Mesothelial cell of epicardium (in vitro differentiated cells): ENCODE measurements at regions not wholly inside any gene's neighbourhood (a gene's known extent, or its start where the extent isn't known, plus 50 kb on each side); places are given as distances from the start of the nearest gene placed in this dataset.

Experiments used
- DNase-seq, 2 experiments: peaks; one replicate each; pipeline ENCODE4 v3.0.0; 2021; ENCODE audit warnings: low spot score in 2 of 2; ENCODE audit not compliant: unreplicated experiment in 2 of 2
- H3K27ac Mint-ChIP-seq: 2 replicates; pipeline ENCODE4 v1.8.0; 2021; ENCODE audit warnings: mixed read lengths
- H3K27me3 Mint-ChIP-seq: 2 replicates; pipeline ENCODE4 v1.8.0; 2021; ENCODE audit warnings: low read depth, mixed read lengths
- H3K36me3 Mint-ChIP-seq: 2 replicates; pipeline ENCODE4 v1.8.0; 2021; ENCODE audit warnings: mixed read lengths
- H3K4me1 Mint-ChIP-seq: 2 replicates; pipeline ENCODE4 v1.8.0; 2021; ENCODE audit warnings: mixed read lengths
- H3K4me3 Mint-ChIP-seq: 2 replicates; pipeline ENCODE4 v1.8.0; 2021; ENCODE audit warnings: mild to moderate bottlenecking, moderate library complexity, mixed read lengths
- H3K9me3 Mint-ChIP-seq: 2 replicates; pipeline ENCODE4 v1.8.0; 2021; ENCODE audit warnings: mixed read lengths
- CTCF ChIP-seq: fragments of 200-600 bp; sonication (generic); IDR thresholded peaks from one replicate; pipeline ENCODE4 v1.5.0; 2021; ENCODE audit warnings: antibody characterized with exemption; ENCODE audit not compliant: unreplicated experiment

GRCh38 chr10:121661451-121661851 is 63.2 kb upstream of the FGFR2 start:
- TF ChIP-seq CTCF, result no peak
- H3K27me3 Mint-ChIP-seq, result no peaks in the 10 kb centered on the region
- no peak overlapping the region for H3K4me3 Mint-ChIP-seq
- no peaks in the 10 kb centered on the region for H3K4me1 Mint-ChIP-seq
- H3K27ac Mint-ChIP-seq, result no peak overlapping the region
- no peaks in the 10 kb centered on the region for H3K36me3 Mint-ChIP-seq
- peaks cover 9% of the 10 kb centered on the region for H3K9me3 Mint-ChIP-seq
- DNase-seq, result no peak

GRCh38 chr10:121659236-121659635 is 61.0 kb upstream of the FGFR2 start:
- TF ChIP-seq CTCF, result no peak
- Mint-ChIP-seq H3K4me3 (no peak overlapping the region), H3K9me3 (no peaks in the 10 kb centered on the region), H3K27ac (no peak overlapping the region), H3K4me1 (no peaks in the 10 kb centered on the region), H3K36me3 (no peaks in the 10 kb centered on the region), H3K27me3 (no peaks in the 10 kb centered on the region)
- DNase-seq, result no peak

GRCh38 chr10:121658611-121659010 is 60.4 kb upstream of the FGFR2 start:
- Mint-ChIP-seq H3K4me1 (no peaks in the 10 kb centered on the region), H3K27me3 (no peaks in the 10 kb centered on the region), H3K36me3 (no peaks in the 10 kb centered on the region)

GRCh38 chr10:121658111-121658510 is 59.9 kb upstream of the FGFR2 start:
- Mint-ChIP-seq H3K9me3 (no peaks in the 10 kb centered on the region), H3K36me3 (no peaks in the 10 kb centered on the region), H3K4me1 (no peaks in the 10 kb centered on the region), H3K4me3 (no peak overlapping the region), H3K27me3 (no peaks in the 10 kb centered on the region), H3K27ac (no peak overlapping the region)
- DNase-seq, result no peak
- TF ChIP-seq CTCF, result no peak

More at GRCh38 chr10:121658611-121659010, 60.4 kb upstream of the FGFR2 start:
- TF ChIP-seq CTCF, result no peak
- H3K9me3 Mint-ChIP-seq, result no peaks in the 10 kb centered on the region
- no peak overlapping the region for H3K27ac Mint-ChIP-seq
- DNase-seq, result no peak
- H3K4me3 Mint-ChIP-seq, result no peak overlapping the region

GRCh38 chr10:121655254-121656144 is 57.3 kb upstream of the FGFR2 start:
- no peak for TF ChIP-seq CTCF
- DNase-seq, result no peak
- no peaks in the 10 kb centered on the region for H3K4me1 Mint-ChIP-seq
- H3K27ac Mint-ChIP-seq, result no peak overlapping the region
- no peak overlapping the region for H3K4me3 Mint-ChIP-seq
- no peaks in the 10 kb centered on the region for H3K27me3 Mint-ChIP-seq
- peaks cover 4% of the 10 kb centered on the region for H3K9me3 Mint-ChIP-seq
- no peaks in the 10 kb centered on the region for H3K36me3 Mint-ChIP-seq
